Colonic mucosa (tissue), 4 donors: ENCODE measurements at regions not wholly inside any gene's neighbourhood (a gene's known extent, or its start where the extent isn't known, plus 50 kb on each side); places are given as distances from the start of the nearest gene placed in this dataset.

Experiments
- DNase-seq: peaks from one replicate; pipeline ENCODE4 v3.0.0-alpha.2; 2020
- H3K27ac ChIP-seq: fragments of 200-600 bp; one replicate; pipeline ENCODE4 v1.8.0; 2021
- H3K27me3 ChIP-seq: fragments of 200-600 bp; one replicate; pipeline ENCODE4 v1.8.0; 2021
- H3K36me3 ChIP-seq: fragments of 200-600 bp; one replicate; pipeline ENCODE4 v1.8.0; 2021
- H3K4me1 ChIP-seq: fragments of 200-600 bp; one replicate; pipeline ENCODE4 v1.8.0; 2021; ENCODE audit warnings: mild to moderate bottlenecking
- H3K4me3 ChIP-seq: fragments of 200-600 bp; one replicate; pipeline ENCODE4 v1.8.0; 2021
- H3K9ac ChIP-seq, 2 donors: one replicate each; pipeline ENCODE4 v1.7.0; 2013; ENCODE audit warnings: control low read depth in 2 of 2, low read depth in 2 of 2, low read length in 2 of 2
- H3K9me3 ChIP-seq: fragments of 200-600 bp; one replicate; pipeline ENCODE4 v1.8.0; 2021
- intact Hi-C: fragments of 100-400 bp; cut with DNase I; formaldehyde crosslinking; loops from one replicate; pipeline ENCODE4 v1.14.1; 2022
- TF ChIP-seq, protein P1 (sequence below): fragments of 200-600 bp; IDR thresholded peaks from one replicate; pipeline ENCODE4 v1.8.0; 2022; ENCODE audit warnings: antibody characterized with exemption, mild to moderate bottlenecking
- donor health status: healthy.
- donor health status: DM: no; HTN: no; CAD: no.
- donor health status: DM: no; HTN: no; CAD: no.

DNA sequence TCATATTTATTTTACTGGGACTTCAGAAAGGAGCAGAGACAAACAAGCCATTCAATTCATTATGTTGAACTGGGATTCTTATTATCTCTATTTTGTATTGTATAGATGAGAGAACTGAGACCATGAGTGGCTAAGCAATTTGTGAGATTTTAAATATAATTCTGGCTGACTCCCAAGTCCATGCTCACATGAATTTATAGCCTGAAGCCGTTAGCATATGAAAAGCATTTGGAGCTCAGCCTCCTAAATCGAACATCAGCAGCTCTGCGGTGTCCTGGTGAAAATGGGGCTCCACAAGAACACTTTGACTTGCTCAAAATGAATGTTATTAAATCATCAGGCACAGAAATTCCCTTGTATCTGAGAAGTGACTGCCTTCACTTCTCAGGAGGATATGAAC is 96.8 kb upstream of the DPT start:
- no peak overlapping the region for H3K9ac ChIP-seq
- no peak for DNase-seq
- H3K36me3 ChIP-seq = no peaks in the 10 kb centered on the region
- TF ChIP-seq, protein P1, sequence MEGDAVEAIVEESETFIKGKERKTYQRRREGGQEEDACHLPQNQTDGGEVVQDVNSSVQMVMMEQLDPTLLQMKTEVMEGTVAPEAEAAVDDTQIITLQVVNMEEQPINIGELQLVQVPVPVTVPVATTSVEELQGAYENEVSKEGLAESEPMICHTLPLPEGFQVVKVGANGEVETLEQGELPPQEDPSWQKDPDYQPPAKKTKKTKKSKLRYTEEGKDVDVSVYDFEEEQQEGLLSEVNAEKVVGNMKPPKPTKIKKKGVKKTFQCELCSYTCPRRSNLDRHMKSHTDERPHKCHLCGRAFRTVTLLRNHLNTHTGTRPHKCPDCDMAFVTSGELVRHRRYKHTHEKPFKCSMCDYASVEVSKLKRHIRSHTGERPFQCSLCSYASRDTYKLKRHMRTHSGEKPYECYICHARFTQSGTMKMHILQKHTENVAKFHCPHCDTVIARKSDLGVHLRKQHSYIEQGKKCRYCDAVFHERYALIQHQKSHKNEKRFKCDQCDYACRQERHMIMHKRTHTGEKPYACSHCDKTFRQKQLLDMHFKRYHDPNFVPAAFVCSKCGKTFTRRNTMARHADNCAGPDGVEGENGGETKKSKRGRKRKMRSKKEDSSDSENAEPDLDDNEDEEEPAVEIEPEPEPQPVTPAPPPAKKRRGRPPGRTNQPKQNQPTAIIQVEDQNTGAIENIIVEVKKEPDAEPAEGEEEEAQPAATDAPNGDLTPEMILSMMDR = no peak
- H3K9me3 ChIP-seq = no peaks in the 10 kb centered on the region
- intact Hi-C loops = no loop called here
- H3K27ac ChIP-seq = no peak overlapping the region
- no peak overlapping the region for H3K4me3 ChIP-seq
- no peaks in the 10 kb centered on the region for H3K4me1 ChIP-seq
- no peaks in the 10 kb centered on the region for H3K27me3 ChIP-seq

DNA sequence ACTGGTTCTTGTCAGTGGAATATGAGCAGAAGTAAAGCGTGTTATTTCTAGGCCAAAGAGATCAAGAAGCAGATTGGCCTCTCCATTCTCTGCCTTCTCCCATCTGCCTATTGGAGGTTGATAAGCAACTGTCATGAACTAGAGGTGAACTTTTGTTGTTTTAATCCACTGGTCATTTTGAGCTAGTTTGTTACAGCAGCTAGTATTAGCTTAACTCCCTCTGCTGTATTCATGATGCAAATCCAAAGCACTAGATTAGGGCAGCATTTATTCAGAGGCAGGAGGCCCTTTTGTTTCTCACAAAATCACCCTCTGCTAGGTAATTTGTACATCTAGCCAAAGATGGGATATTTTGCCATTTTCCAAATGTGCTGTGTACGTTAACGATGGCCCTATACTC is 97.3 kb upstream of the DPT start:
- no peak for DNase-seq
- H3K27ac ChIP-seq = no peak overlapping the region
- intact Hi-C loops = no loop called here

DNA sequence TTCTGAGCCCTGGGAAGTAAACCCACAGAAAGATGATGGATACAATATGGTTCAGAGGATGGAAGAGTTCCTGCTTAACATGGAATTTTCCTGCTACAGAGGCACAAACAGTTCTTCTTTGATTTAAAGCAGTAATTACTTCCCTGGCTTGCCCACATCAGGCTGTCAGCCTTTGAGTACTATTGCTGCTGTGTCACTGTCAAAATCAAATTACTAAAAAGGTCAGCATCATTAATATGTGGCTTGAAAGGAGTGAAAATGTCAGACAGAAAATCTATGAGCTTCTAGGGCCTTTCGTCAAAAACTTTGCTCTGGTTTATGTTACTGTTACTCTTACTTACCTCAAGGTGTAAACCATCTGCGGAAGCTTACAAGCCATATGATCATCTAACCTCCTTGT is 98.6 kb upstream of the DPT start:
- Histone ChIP-seq H3K27ac (no peak overlapping the region), H3K9me3 (no peaks in the 10 kb centered on the region), H3K9ac (no peak overlapping the region), H3K36me3 (no peaks in the 10 kb centered on the region), H3K4me3 (no peak overlapping the region), H3K27me3 (no peaks in the 10 kb centered on the region), H3K4me1 (no peaks in the 10 kb centered on the region)
- TF ChIP-seq, protein P1 = no peak
- DNase-seq = no peak
- intact Hi-C loops = no loop called here

More for the DNA sequence above, 97.3 kb upstream of the DPT start:
- Histone ChIP-seq H3K9ac (no peak overlapping the region), H3K4me3 (no peak overlapping the region), H3K36me3 (no peaks in the 10 kb centered on the region), H3K9me3 (no peaks in the 10 kb centered on the region), H3K4me1 (no peaks in the 10 kb centered on the region), H3K27me3 (no peaks in the 10 kb centered on the region)
- TF ChIP-seq, protein P1 = no peak

DNA sequence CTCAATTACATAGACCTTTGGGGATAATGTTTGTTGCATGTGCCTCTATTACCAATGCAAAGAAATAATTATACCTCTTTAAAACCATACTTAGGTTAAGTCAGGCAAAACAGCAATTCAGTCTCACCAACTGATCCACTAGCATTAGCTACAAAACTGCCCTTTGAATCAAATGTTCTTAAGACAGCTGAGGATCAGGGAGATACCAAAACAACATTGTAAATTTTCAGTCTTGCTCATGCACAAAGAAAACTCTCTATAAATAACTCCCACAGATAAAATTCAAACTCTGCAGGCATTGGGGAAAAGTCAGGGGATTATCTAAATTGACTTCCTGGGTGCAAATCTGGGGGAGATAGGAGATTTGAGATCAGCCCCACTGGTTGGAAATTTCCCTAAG is 100.9 kb upstream of the DPT start:
- H3K4me3 ChIP-seq = no peak overlapping the region
- intact Hi-C loops = no loop called here
- peaks cover 6% of the 10 kb centered on the region for H3K4me1 ChIP-seq
- H3K27ac ChIP-seq = no peak overlapping the region
- no peak overlapping the region for H3K9ac ChIP-seq
- no peak for DNase-seq
- H3K9me3 ChIP-seq = no peaks in the 10 kb centered on the region
- H3K27me3 ChIP-seq = no peaks in the 10 kb centered on the region
- H3K36me3 ChIP-seq = no peaks in the 10 kb centered on the region
- TF ChIP-seq, protein P1 = no peak

DNA sequence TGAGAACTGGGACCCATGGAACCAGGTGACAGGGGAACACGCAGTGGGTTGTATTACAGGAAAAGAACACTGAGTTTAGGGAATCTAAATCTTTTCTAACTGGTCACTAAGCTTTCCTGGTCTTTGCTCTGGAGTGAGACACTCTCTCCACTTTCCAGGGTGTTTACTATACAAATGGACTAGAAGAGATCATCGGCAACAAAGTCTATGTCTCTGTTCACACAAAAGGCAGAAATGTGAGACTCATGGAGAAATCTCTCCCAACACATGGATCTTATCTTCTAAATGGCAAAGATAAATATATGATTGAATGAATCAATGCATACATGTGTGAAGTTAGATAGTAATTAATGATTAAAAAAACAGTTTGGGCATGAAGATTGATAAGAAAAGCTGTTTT is 101.6 kb upstream of the DPT start:
- TF ChIP-seq, protein P1 = no peak
- Histone ChIP-seq H3K4me3 (no peak overlapping the region), H3K4me1 (peaks cover 6% of the 10 kb centered on the region), H3K27me3 (no peaks in the 10 kb centered on the region), H3K9ac (no peak overlapping the region), H3K36me3 (no peaks in the 10 kb centered on the region), H3K27ac (no peak overlapping the region), H3K9me3 (no peaks in the 10 kb centered on the region)
- DNase-seq = no peak
- intact Hi-C loops = no loop called here

DNA sequence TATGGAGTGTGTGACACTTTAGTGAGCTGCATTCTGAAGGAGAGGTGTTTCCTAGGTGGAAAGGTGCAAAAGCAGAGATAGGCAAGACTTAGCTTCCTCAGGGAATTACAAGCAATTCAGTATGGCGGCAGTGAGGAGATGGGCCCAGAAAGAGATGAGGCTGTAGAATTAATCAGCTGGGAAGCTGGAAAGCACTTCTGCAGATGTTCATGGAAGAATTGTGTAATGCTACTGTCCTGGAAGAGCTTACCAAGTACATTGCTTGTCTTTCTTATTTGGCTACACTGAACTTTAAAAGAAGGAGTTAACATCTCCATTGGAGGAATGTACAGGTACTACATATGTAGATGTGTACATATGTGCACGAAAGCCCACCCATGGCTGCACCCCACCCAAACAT is 103.7 kb upstream of the DPT start:
- intact Hi-C loops = no loop called here
- Histone ChIP-seq H3K27me3 (no peaks in the 10 kb centered on the region), H3K4me1 (peaks cover 6% of the 10 kb centered on the region), H3K27ac (no peak overlapping the region), H3K36me3 (no peaks in the 10 kb centered on the region), H3K4me3 (no peak overlapping the region), H3K9me3 (no peaks in the 10 kb centered on the region), H3K9ac (peak overlapping the region in 1 of 2 donors; percentile 0)
- TF ChIP-seq, protein P1 = no peak
- no peak for DNase-seq
